ENCODE measurements at regions not wholly inside any gene's neighbourhood (a gene's known extent, or its start where the extent isn't known, plus 50 kb on each side); places are given as distances from the start of the nearest gene placed in this dataset.

DNA sequence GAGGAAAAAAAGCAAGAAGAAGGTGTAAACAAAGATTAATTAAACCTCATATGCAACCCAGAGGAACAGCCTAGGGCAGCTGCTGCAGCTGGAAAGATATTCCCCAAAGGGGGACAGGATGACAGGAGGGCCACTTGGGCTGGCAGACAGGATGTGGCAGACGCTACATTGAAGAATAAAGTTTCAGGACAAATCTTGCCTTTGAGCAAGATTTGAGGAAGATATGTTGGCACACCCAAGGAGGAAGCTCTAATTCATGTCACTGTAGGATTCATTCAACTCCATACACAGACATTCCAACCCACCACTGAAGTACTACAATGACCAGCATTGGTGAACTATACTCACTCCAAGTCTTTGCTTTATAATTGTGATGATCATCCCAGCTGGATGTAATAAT, 504.0 kb downstream of the SHQ1 start:
- DNase-seq, result no peak

DNA sequence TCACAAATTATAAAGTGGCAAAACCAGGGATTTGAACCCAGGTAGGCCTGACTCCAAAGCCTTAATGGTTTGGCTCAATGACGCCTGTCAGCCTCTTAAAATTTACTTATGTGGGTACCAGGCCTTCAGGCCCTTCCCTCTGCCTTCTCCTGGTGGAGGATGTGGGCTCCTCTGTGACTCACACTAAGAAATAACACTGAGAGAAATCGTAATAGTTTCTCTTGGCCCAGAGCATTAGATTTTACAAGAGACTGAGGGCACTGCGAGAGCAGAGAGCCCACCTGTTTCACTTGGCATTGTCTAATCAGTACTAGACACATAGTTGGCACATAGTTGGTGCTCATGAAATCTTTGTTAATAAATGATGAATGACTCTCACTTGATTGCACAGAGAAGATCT, 505.2 kb downstream of the SHQ1 start:
- DNase-seq, result no peak

DNA sequence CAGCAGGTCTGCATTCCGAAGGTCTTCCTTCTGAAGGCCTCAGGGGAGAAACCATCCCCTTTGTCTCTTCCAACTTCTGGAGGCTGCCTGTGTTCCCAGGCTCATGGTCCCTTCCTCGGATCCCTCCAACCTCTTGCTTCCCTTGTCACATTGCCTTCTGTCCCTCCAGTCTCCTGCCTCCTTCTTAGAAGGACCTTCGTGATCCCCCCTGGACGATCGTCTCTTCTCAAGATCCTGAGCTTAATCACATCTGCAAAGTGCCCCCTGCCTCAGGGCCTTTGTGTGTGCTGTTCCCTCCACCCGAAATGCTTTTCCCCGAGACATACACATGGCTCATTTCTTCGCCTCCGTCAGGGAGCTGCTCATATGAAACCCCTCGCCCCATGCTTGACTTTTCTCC, 505.8 kb downstream of the SHQ1 start:
- no peak for DNase-seq

DNA sequence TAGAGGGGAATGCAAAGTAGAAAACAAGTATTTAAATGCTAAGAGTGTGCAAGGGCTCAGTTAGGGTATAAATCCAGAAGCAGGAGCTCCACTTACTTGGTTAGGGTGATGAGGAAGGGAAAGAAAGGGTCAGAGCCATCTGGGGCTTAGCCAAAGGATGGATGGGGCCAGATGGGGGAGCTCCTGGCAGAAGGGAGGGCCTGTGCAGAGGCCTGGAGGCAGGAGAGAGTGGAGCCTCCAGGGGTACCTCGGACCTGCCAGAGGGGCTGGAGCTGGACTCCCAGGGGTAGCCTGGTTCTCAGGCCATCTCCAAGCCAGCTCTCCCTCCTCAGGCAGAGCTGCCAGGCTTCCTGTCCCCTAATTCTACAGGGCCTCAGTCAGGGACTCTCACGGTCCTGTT, 506.3 kb downstream of the SHQ1 start:
- peak in 1 of 3 donors; percentile 81 for DNase-seq

DNA sequence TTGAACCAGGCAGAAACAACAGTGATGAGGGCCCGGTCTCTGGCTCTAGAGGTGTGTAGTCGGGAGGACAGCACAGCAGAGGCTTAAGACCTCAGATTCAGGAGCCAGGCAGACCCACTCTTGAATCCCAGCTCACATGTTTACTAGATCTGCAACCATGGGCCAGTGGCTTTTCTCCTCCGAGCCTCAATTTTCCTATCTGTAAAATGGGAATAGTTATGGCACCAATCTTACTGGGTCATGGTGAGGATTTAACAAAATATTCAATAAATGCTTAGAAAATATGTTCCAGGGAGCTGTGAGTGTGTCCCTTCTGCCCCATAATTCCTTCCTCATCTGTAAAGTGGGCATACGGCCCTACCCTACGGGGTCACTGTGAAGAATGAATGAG, 506.9 kb downstream of the SHQ1 start:
- DNase-seq, result no peak

DNA sequence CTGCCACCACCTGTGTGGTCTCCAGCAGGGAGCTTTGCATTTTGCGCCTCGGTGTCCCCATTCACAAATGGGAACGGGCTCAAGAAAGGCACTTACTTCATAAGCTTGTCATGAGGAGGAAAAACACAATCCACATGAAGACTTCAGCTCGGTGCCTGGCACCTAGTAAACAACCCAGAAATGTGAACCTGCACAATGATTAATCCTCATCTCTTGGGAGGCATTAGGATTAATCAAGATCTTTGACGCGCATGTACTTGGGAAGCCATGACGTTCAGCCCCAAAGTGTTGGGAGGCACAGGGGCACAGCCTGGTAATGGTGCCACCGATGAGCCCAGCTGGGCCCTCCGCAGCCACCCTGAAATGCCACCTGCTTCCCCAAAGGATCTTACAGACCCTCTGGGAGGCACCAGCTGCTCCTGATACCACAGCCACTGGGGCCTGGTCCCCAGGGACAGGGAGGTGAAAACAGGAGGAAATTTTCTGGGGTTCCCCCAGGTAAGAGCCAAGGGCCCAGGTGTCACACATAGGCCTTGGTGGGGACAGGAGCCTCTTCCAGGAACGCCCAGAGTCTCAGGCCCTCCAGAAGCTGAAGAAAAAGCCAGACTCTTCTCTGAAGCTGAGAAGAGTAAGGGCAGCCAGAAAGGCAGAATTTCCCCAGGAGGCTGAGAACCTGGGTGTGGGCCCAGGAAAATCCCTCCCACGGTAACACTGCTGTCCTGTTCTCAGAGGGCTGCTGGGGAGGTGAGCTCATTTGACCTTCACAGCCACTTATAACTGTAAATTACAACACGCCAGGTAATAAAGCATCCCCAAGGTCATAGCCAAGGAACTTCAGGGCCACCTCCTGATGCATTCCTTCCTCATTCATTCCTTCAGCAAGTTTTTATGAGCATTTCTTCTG, 507.5 kb downstream of the SHQ1 start:
- peak in 1 of 3 donors; percentile 76 for DNase-seq

DNA sequence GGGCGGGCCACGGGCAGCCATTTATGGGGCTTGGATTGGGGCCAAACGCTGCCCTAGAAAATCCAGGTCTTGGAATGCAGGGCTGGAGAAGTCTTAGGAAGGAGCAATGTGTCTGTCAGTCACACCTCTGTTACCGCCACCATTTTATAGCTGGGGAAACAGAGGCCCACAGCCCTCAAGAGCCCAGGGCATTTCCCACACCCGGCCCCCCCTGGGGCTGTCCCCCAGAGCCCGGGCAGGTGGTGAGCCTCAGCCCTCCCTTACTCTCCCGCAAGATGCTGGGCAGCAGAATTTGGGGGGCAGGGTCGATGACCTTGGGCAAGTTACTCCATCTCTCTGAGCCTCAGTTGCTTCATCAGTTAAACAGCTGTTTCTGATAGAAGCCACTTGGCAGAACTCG, 508.2 kb downstream of the SHQ1 start:
- no peak for DNase-seq

DNA sequence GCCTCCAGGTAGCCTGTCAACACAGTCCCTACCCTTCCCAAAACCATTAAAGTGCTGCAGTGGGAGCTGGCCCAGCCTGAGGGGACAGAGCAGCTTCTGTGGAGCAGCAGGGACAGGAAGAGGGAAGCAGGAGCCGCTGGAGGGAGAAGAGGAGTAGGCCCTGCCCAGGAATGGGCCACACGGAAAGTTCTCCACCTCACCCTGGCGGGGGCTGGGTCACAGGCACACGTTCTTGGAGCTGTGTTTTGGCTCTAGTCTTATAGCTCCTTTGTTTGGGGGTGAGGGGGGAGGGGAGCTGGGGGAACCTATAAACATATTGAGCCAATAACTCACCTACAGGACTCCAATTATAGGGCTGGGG, 508.6 kb downstream of the SHQ1 start:
- no peak for DNase-seq

DNA sequence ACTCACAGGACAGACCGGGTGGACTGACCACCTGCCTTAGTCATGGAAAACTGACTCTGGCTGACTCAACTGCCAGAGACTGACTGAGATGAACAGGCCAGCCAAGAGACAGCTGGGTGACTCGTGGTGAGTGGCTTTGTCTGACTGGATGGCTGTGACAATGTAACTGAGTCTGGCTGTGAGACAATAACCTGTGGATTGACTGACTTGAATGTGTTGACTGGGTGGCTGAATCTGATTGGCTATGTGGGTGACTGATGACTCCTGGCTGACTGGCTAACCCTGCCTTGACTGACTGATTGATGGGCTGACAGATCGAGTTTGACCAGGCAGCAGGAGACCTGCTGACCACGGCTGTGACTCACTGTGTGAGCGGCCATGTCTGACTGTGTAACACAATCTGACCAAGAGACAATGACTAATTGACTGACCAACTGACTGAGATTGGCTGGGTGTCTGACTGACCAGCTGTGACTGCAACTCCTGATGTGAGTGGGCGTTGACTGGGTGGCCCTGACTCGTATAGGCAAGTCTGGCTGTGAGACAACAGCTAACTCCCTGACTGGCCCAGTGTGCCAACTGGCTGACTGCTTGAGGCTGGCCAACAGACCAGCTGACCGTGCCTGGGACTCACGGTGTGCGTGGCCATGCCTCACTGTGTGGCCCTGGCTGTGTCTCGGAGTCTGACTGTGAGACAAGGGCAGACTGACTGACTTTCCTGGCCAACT, 509.1 kb downstream of the SHQ1 start:
- DNase-seq, result peak in 2 of 3 donors; percentile 65 to 69

DNA sequence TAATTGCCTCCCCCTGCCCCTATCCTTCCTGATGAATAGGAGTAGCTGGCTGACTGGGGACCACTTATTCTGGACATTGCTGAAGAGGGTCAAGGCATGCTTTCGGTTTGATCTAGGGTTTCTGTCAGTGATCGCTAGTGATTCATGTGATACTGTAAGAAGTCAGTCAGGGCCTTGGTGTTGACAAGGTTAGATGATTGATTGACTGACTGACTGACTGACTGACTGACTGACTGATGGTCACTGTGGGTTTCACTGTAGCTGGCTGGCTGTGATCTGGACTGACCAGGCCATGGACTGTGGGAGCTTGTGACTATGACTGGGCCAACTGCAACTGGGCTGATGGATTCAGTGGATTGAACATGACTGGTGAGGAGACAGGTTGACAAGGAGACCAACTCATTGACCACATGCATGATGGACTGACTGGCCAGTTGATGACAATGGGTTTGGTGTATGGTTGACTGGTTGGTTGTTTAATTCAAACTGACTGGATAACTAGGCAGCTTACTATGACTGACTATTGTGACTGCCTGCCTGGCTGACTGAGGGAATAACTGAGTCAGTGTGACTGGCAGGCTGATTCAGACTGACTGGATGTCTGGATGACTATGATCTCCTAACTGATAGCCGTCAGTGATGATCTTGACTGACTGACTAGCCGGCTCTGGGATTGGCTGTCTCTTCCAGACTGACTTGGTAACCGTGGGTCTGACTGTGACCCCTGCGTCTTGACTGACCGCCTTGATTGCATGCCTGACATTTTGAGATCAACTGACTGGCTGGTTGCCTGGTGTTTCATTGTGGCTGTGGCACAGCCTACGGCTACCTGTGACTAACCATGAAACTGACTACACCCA, 509.9 kb downstream of the SHQ1 start:
- no peak for DNase-seq

DNA sequence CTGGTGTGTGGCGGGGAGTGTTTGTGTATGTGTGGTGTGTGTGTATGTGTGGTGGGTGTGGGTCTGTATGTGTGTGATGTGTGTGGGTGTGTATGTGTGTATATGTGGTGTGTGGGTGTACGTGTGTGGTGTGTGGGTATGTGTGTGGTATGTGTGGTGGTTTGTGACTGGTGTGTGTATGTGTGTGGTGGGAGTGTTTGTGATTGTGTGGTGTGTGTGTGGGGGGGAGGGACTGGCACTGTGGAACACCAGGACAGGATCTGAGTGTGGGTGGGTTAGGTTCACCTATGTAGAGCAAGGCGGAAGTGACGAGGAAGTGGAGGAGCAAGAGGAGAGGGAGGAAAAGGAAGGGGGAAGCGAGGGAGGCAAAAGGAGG, 510.8 kb downstream of the SHQ1 start:
- no peak for DNase-seq

DNA sequence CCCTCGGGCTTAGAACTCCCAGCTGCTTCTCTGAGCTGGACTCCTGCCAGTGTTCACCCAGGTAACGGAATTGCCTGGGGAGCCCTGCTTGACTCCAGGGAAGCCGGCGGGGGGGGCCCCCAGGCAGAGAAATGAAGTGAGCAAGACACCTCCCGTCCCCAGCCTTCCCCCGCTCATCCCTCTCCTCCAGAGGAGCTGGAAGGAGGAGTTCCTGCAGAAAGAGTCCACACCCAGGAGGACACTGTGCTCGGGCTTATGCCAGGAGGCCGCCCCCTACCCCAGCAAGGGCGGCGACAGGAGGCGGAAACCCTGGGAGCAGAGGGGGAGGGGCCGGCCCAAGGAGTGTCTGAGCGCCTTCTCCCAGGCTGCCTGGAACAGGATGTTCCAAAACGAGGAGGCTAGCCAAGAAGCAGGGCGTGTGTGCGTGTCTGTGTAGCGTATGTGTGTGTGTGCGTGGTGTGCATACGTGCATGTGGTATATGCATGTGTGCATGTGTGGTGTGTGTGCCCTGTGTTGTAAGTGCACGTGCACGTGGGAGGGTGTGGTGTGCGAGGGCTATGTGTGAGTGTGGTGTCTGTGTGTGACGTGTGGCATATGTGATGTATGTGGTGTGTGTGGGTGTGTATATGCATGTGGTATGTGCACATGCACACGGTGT, 511.3 kb downstream of the SHQ1 start:
- DNase-seq, result peak; percentile 76 to 95 (median 77)

DNA sequence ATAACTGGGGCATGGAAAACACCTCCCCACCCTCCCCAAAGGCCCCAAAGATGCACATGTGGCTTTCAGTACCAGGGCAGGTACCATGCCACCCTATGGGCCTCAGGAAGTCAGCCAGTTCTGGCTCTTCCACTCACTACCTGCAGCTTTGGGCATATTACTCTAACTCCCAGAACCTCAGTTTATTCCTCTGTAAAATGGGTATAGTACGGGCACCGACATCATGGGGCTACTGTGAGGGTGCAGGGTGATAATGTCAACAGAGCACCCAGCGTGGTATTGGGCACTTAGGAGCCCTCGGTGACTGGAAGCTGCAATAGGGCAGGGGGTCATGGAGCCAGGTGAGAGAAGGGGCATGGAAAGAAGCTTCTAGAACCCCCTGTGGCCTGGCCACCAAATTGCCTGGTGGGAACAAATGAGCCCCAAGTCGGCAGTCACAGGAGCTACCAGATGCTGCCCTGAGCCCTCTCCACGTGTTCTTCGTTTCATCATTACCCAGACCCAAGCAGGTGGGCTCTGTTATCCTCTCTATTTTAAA, 512.1 kb downstream of the SHQ1 start:
- no peak for DNase-seq

DNA sequence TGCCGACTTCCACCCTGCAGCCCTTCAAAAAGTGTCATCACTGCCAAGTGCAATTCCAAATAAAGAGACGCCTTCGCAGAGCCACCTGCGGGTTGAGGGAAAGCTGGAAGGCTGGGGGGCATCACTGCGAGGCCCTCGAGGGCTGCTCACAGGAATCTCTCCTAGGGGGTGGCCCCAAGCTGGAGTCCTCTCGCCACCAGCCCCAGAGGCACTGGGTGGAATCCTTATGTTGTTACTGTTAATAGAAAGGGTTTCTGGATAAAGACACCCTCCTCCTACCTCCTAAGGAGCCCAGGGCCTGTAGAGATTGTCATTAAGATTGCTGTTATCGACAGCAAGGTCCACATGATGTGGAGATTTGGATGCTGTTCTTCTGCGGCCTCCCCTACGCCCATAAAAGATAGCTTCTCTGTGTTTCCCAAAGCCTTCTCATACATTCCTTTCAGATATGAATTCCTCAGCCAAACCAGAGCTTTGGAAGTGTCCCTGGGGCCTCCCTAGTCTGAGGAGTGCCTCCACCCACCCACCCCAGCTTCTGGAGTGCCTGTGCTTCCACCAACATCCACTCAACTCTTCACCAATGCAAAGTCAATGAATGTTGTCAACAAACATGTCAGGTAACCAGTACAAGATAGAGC, 512.7 kb downstream of the SHQ1 start:
- DNase-seq, result peak in 1 of 3 donors; percentile 45

DNA sequence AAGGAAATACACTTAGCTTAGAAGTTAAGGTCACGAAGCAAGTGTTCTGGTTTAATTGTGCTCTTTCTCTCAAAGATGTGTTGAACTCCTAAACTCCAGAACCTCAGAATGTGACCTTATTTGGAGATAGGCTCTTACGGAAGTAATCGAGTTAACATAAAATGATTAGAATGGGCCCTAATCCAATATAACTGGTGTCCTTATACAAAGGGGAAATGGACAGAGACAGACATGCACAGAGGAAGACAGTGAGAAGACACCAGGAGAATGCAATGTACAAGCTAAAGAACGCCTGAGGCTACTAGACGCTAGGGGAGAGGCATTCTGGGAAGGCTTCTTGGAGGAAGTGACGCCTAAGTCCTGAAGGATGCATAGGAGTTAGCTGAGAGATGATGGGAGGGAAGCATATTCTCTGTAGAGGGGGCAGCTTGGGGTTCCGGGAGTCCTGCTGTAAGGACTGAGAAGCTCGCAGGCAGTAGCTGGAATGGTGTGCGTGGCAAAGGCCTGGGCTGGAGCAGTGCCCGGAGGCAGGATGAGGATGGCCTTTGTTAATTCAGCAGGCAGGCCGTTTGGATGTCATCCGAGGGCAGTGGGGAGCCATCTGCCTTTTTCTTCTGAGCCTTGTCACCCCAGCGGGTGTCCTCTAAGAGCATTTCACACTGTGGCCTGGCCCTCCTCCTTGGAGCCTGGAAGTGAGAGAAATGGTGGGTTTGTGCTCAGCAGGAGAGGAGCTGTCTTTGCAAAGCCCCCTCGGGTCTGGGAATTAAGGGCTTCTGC, 513.4 kb downstream of the SHQ1 start:
- DNase-seq, result no peak

DNA sequence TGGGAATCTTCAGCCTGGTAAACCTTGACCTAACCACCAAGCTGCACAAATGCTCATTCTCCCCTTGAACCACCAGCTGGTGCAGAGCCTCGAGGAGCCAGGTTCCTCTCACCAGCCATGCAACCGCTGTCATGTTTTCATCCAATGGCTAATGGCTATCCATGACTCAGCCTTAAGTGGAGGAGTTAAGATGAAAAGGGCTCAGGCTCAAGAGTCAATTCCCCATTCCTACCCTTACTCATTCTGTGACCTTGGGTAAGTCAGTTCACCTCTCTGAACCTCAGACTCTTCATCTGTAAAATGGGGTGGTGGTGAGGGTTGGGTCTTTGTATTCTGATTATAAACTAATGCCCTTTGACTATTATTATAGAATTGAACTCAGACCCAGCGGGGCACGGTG, 515.6 kb downstream of the SHQ1 start:
- DNase-seq, result no peak

DNA sequence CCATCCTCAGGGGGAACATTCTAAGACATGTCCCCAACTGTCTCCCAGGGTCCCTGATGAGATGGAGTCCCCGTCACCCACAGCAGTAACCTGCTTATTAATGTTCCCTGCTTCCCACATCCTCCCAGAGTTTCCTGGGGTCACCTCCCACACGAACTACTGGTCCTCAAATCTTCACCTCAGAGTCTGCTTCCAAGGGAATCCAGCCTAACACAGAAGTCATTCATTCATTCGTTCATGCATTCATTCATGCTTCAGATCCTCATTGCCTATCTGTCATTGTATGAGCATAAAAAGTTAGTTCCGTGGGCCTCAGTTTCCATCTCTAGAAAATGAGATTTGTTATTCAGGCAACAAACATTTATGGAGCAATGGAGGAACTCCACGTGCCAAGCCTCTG, 516.2 kb downstream of the SHQ1 start:
- DNase-seq, result no peak

DNA sequence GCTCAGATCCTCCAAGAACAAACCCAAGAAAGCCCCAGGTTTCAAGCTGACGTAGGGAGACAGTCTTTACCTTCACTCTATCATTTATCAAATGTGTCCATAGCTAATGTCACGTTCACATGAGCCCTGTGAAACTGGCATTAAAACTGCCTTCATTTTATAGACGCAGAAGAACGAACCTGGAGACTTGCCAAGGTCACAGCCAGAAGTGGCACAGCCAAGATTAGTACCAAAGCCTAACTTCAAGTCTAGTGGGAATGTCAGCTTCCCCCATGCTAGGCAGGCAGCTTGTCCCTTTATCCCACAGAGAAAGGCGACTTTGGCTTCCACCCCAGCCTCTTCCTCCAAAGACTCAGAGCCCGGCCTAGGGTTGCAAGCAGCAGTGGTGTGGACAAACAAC, 517.2 kb downstream of the SHQ1 start:
- DNase-seq, result no peak

DNA sequence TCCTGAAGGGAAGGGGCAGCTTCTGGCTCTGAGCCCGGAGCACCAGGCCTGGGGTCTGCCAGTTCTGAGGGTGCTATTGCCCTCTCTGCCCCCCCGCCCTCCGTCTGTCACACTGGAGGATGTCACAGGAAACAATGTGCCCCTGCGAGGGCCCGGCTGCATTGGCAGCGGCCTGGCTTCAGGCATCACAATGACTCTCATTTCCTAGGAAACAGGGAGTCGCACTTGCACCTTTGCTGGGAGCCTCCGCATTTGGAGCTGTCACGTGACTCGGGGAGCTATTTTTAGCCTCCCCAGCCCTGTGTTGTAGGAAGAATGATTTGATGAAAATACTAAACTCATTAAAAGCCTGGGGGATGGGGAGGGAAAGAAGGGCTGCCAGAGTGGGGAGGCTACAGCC, 518.9 kb downstream of the SHQ1 start:
- DNase-seq, result peak in 1 of 3 donors; percentile 63

DNA sequence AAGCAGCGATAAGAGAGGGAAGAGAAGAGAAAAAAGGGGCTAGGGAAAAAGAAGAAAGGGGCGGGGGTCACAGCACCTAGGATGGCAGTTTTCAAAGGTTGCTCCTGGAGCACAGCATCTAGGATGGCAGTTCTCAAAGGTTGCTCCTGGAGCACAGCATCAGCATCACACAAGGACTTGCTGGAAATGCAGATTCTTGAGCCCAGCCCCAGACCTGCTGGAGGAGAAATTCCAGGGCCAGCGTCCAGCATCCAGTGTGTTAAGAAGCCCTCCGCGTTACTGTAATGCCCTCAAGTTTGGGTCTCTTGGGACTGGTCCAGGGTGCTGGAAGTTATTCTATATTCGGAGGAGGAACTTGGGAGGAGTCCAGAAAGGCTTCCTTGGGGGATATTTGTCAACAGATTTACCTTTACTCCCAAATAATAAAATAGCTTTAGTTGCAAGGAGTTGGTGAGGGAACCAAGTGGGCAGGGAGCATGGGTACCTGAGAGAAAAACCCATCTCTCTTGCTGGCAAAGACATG, 519.4 kb downstream of the SHQ1 start:
- no peak for DNase-seq

Data from muscle of back (tissue), 3 donors.